HFF-Myc (cell line): ENCODE measurements at regions not wholly inside any gene's neighbourhood (a gene's known extent, or its start where the extent isn't known, plus 50 kb on each side); places are given as distances from the start of the nearest gene placed in this dataset.
"Not testable (repeated sequence)": the region's sequence is repeated elsewhere in the genome, so short reads cannot be mapped to it uniquely, and the experiment has no call there.

Source experiments
- DNase-seq: peaks from one replicate; pipeline ENCODE4 v3.0.0-alpha.2; 2011; ENCODE audit warnings: low read depth; ENCODE audit errors: extremely low read depth
- H3K4me3 ChIP-seq: replicated peaks from 2 replicates; pipeline ENCODE4 v1.5.1; 2011; ENCODE audit warnings: low read depth, mild to moderate bottlenecking, control low read depth, low read length
- TF ChIP-seq, protein P1 (sequence below): IDR thresholded peaks from 2 replicates; pipeline ENCODE4 v1.5.1; 2012; ENCODE audit warnings: mild to moderate bottlenecking, low read depth, low read length, control low read depth; ENCODE audit errors: missing control alignments

DNA sequence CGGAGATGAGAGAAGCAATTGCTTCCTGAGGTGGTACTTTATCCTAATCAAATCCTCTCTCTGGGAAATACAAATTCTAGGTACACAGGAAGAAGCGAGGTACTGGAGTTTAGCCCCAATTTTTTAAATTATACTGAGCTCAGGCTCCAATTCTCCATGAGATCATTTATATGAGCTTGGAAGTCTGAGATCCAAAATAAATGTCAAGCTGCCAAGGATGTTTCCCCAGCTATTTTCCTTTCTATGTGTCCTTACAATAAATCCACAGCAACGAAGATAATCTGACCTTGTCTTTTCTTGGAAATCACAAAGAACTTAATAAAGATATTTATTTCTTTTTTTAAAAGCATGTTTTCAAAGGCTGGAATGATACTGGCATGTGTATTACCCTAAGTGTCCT is 597.3 kb downstream of the GABRG2 start:
- no peak overlapping the region for H3K4me3 ChIP-seq
- DNase-seq: no peak
- TF ChIP-seq, protein P1, sequence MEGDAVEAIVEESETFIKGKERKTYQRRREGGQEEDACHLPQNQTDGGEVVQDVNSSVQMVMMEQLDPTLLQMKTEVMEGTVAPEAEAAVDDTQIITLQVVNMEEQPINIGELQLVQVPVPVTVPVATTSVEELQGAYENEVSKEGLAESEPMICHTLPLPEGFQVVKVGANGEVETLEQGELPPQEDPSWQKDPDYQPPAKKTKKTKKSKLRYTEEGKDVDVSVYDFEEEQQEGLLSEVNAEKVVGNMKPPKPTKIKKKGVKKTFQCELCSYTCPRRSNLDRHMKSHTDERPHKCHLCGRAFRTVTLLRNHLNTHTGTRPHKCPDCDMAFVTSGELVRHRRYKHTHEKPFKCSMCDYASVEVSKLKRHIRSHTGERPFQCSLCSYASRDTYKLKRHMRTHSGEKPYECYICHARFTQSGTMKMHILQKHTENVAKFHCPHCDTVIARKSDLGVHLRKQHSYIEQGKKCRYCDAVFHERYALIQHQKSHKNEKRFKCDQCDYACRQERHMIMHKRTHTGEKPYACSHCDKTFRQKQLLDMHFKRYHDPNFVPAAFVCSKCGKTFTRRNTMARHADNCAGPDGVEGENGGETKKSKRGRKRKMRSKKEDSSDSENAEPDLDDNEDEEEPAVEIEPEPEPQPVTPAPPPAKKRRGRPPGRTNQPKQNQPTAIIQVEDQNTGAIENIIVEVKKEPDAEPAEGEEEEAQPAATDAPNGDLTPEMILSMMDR: no peak

DNA sequence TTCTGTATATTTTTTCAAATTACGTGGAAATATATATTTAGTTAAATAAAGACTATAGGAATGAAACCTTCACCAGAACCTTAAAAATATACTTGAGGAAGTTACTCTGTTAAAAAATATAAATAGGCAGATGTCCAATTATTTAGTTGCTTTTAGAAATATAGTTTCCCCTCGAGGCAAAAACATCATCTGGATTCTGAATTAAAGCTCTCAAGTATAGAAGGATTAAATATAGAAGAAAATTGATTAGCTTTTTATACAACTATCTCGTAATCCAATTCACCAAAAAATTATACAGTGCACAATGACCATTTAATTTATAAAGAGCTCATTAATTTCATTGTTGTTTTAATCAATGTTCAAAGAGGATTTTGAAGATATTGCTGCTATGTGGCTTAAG is 601.4 kb downstream of the GABRG2 start:
- TF ChIP-seq, protein P1: no peak
- no peak overlapping the region for H3K4me3 ChIP-seq
- DNase-seq: no peak

DNA sequence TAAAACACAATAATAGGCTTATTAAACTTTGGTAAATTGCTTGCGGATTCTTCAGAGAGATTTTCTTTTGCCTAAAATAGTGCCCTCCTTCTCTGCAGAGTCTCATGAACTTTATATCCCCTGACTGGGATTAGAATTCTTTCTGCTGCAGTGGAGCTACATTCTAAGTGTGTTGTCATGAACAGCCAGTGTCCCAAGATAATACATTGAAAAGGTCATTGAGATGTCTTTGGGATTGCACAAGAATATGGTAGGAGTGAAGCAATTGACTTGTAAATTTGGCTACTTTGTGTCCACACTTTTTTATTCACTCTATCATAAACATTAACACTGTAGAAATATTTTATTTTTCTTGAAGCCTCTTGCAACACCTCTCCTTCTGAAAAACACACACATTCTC is 604.5 kb downstream of the GABRG2 start:
- TF ChIP-seq, protein P1: no peak
- no peak for DNase-seq
- H3K4me3 ChIP-seq: no peak overlapping the region

DNA sequence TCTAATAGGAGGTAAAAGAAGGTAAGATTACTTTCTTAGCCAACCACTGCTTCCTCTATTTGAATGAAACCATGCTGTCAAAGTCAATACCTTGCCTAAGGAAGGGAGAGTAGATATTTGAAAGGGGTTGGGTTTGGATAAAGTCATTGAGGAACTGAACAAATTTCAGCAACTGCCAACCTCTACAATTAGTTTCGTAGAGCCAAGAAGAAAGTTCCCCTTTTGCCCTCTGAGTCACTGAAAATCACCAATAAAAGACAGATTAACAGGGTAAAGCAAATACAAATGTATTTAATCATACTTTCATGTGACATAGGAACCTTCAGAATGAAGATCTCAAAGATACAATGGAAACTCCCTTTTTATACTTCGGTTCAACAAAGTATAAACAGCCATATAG is 615.7 kb downstream of the GABRG2 start:
- no peak for DNase-seq
- H3K4me3 ChIP-seq: no peak overlapping the region
- TF ChIP-seq, protein P1: no peak

DNA sequence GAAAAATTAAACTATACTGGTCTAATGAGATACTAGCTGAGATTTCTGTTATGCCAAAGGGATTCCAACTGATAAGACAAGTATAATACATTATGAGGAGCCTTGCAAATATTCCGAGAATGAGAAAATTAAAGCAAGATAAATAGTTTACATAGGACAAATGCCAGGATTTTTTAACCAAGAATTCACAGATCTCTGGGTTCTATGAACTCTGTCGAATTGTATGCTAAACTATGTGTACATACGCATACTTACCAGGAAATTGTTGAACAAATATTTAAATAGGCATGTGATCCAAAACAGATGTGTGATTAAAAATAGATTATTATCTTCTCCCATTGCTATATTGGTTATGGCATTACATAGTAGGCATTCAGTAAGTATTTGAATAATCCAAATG is 616.6 kb downstream of the GABRG2 start:
- TF ChIP-seq, protein P1: no peak

DNA sequence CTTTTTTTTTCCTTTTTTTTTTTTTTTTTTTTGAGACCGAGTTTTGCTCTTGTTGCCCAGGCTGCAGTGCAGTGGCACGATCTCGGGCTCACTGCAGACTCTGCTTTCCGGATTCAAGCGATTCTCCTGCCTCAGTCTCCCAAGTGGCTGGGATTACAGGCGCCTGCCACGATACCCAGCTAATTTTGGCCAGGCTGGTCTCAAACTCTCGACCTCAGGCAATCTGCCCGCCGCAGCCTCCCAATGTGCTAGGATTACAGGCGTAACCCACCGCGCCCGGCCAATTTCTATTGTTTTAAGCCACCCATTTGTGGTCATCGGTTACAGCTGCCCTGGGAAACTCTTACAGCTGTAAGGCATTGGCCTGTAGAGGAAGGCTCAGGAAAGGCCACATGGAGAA is 617.7 kb downstream of the GABRG2 start:
- no peak for DNase-seq
- TF ChIP-seq, protein P1: no peak
- H3K4me3 ChIP-seq: no peak overlapping the region

More for the DNA sequence above, 616.6 kb downstream of the GABRG2 start:
- DNase-seq: no peak
- H3K4me3 ChIP-seq: no peak overlapping the region

DNA sequence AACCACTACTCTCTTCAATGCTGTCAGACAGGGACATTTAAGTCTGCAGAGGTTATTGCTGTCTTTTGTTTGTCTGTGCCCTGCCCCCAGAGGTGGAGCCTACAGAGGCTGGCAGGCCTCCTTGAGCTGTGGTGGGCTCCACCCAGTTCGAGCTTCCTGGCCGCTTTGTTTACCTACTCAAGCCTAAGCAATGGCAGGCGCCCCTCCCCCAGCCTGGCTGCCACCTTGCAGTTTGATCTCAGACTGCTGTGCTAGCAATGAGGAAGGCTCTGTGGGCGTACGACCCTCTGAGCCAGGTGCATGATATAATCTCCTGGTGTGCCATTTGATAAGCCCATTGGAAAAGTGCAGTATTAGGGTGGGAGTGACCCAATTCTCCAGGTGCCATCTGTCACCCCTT is 628.7 kb downstream of the GABRG2 start:
- not testable (repeated sequence) for DNase-seq, H3K4me3 ChIP-seq
